BJ (cell line): ENCODE measurements at regions not wholly inside any gene's neighbourhood (a gene's known extent, or its start where the extent isn't known, plus 50 kb on each side); places are given as distances from the start of the nearest gene placed in this dataset.

Experiments
- CTCF ChIA-PET: fragments of 350-600 bp; formaldehyde crosslinking; extraction: SDS; loops from one replicate; lab custom pipeline; 2021; ENCODE audit warnings: antibody characterized with exemption, inconsistent platforms; lab: Yijun Ruan, JAX
- POLR2A ChIA-PET: fragments of 300-600 bp; sonication (Branson Sonifier 250); formaldehyde crosslinking; extraction: SDS; loops from one replicate; lab custom pipeline; 2021; ENCODE audit warnings: antibody characterized with exemption; lab: Charles Lee
- DNase-seq: peaks from one replicate; pipeline ENCODE4 v3.0.0-alpha.2; 2011; ENCODE audit warnings: low read depth
- H3K27me3 ChIP-seq: 2 replicates; pipeline ENCODE4 v1.6.0; 2011; ENCODE audit warnings: low read length; ENCODE audit not compliant: control insufficient read depth, insufficient read depth
- H3K36me3 ChIP-seq: 2 replicates; pipeline ENCODE4 v1.5.1; 2011; ENCODE audit warnings: low read length; ENCODE audit not compliant: control insufficient read depth, insufficient read depth
- H3K4me3 ChIP-seq: 2 replicates; pipeline ENCODE4 v1.5.1; 2011; ENCODE audit warnings: low read depth, mild to moderate bottlenecking, control low read depth, low read length
- CTCF ChIP-seq: IDR thresholded peaks from 2 replicates; pipeline ENCODE4 v1.5.1; 2011; ENCODE audit warnings: low read depth, mild to moderate bottlenecking, control low read depth, inconsistent platforms, low read length, moderate library complexity; ENCODE audit not compliant: insufficient read depth

GRCh38 chr15:59818336-59818735 is 129.2 kb upstream of the BNIP2 start:
- CTCF ChIA-PET = no interaction called here
- TF ChIP-seq CTCF = no peak
- POLR2A ChIA-PET = no interaction called here

GRCh38 chr15:59817834-59818233 is 128.7 kb upstream of the BNIP2 start:
- no peak overlapping the region for H3K4me3 ChIP-seq
- TF ChIP-seq CTCF = no peak
- DNase-seq = no peak
- no peaks in the 10 kb centered on the region for H3K36me3 ChIP-seq
- CTCF ChIA-PET = no interaction called here
- POLR2A ChIA-PET = no interaction called here
- no peaks in the 10 kb centered on the region; the same call in 1 of the 2 replicates for H3K27me3 ChIP-seq

More at GRCh38 chr15:59818336-59818735, 129.2 kb upstream of the BNIP2 start:
- no peak for DNase-seq
- Histone ChIP-seq H3K36me3 (no peaks in the 10 kb centered on the region), H3K27me3 (no peaks in the 10 kb centered on the region), H3K4me3 (no peak overlapping the region)

- ChIA-PET CTCF (no interaction called here), POLR2A (no interaction called here)
- H3K4me3 ChIP-seq = no peak overlapping the region
- H3K27me3 ChIP-seq = peaks cover 1% of the 10 kb centered on the region
- no peaks in the 10 kb centered on the region for H3K36me3 ChIP-seq
- no peak for DNase-seq
- TF ChIP-seq CTCF = no peak
Measured at GRCh38 chr15:59817053-59817452, 127.9 kb upstream of the BNIP2 start.

- ChIA-PET CTCF (no interaction called here), POLR2A (no interaction called here)
- DNase-seq = no peak
- Histone ChIP-seq H3K4me3 (no peak overlapping the region), H3K27me3 (peaks cover 1% of the 10 kb centered on the region), H3K36me3 (no peaks in the 10 kb centered on the region)
- TF ChIP-seq CTCF = no peak
Measured at GRCh38 chr15:59814409-59814808, 125.3 kb upstream of the BNIP2 start.

GRCh38 chr15:59812889-59813288 is 123.8 kb upstream of the BNIP2 start:
- peaks cover 1% of the 10 kb centered on the region for H3K27me3 ChIP-seq
- ChIA-PET CTCF (interaction anchor here (1.8 kb wide), 1 partner anchor 8 kb away, joined by 6 read pairs; no protein-coding TSS in a partner anchor), POLR2A (no interaction called here)
- no peak overlapping the region for H3K4me3 ChIP-seq
- no peak for TF ChIP-seq CTCF
- DNase-seq = no peak
- H3K36me3 ChIP-seq = no peaks in the 10 kb centered on the region
